Mesothelial cell of epicardium (in vitro differentiated cells): ENCODE measurements at regions not wholly inside any gene's neighbourhood (a gene's known extent, or its start where the extent isn't known, plus 50 kb on each side); places are given as distances from the start of the nearest gene placed in this dataset.

Source experiments
- DNase-seq, 2 experiments: peaks; one replicate each; pipeline ENCODE4 v3.0.0; 2021; ENCODE audit warnings: low spot score in 2 of 2; ENCODE audit not compliant: unreplicated experiment in 2 of 2
- H3K27ac Mint-ChIP-seq: 2 replicates; pipeline ENCODE4 v1.8.0; 2021; ENCODE audit warnings: mixed read lengths
- H3K27me3 Mint-ChIP-seq: 2 replicates; pipeline ENCODE4 v1.8.0; 2021; ENCODE audit warnings: low read depth, mixed read lengths
- H3K36me3 Mint-ChIP-seq: 2 replicates; pipeline ENCODE4 v1.8.0; 2021; ENCODE audit warnings: mixed read lengths
- H3K4me1 Mint-ChIP-seq: 2 replicates; pipeline ENCODE4 v1.8.0; 2021; ENCODE audit warnings: mixed read lengths
- H3K4me3 Mint-ChIP-seq: 2 replicates; pipeline ENCODE4 v1.8.0; 2021; ENCODE audit warnings: mild to moderate bottlenecking, moderate library complexity, mixed read lengths
- H3K9me3 Mint-ChIP-seq: 2 replicates; pipeline ENCODE4 v1.8.0; 2021; ENCODE audit warnings: mixed read lengths
- TF ChIP-seq, protein P1 (sequence below): fragments of 200-600 bp; sonication (generic); IDR thresholded peaks from one replicate; pipeline ENCODE4 v1.5.0; 2021; ENCODE audit warnings: antibody characterized with exemption; ENCODE audit not compliant: unreplicated experiment

GRCh38 chr2:164114937-164115336 is 379.1 kb upstream of the FIGN start:
- H3K9me3 Mint-ChIP-seq, result no peaks in the 10 kb centered on the region
- no peaks in the 10 kb centered on the region for H3K27me3 Mint-ChIP-seq
- H3K4me3 Mint-ChIP-seq, result no peak overlapping the region
- H3K36me3 Mint-ChIP-seq, result no peaks in the 10 kb centered on the region
- H3K27ac Mint-ChIP-seq, result no peak overlapping the region
- TF ChIP-seq, protein P1, sequence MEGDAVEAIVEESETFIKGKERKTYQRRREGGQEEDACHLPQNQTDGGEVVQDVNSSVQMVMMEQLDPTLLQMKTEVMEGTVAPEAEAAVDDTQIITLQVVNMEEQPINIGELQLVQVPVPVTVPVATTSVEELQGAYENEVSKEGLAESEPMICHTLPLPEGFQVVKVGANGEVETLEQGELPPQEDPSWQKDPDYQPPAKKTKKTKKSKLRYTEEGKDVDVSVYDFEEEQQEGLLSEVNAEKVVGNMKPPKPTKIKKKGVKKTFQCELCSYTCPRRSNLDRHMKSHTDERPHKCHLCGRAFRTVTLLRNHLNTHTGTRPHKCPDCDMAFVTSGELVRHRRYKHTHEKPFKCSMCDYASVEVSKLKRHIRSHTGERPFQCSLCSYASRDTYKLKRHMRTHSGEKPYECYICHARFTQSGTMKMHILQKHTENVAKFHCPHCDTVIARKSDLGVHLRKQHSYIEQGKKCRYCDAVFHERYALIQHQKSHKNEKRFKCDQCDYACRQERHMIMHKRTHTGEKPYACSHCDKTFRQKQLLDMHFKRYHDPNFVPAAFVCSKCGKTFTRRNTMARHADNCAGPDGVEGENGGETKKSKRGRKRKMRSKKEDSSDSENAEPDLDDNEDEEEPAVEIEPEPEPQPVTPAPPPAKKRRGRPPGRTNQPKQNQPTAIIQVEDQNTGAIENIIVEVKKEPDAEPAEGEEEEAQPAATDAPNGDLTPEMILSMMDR, result no peak
- H3K4me1 Mint-ChIP-seq, result peaks cover 16% of the 10 kb centered on the region
- no peak for DNase-seq

GRCh38 chr2:164112105-164112504 is 376.3 kb upstream of the FIGN start:
- H3K9me3 Mint-ChIP-seq, result no peaks in the 10 kb centered on the region
- TF ChIP-seq, protein P1, result no peak
- no peak overlapping the region for H3K4me3 Mint-ChIP-seq
- H3K36me3 Mint-ChIP-seq, result no peaks in the 10 kb centered on the region
- peaks cover 16% of the 10 kb centered on the region for H3K4me1 Mint-ChIP-seq
- no peak overlapping the region for H3K27ac Mint-ChIP-seq
- H3K27me3 Mint-ChIP-seq, result no peaks in the 10 kb centered on the region
- DNase-seq, result no peak

GRCh38 chr2:164110515-164110914 is 374.7 kb upstream of the FIGN start:
- Mint-ChIP-seq H3K27ac (no peak overlapping the region), H3K4me1 (peaks cover 11% of the 10 kb centered on the region), H3K36me3 (no peaks in the 10 kb centered on the region), H3K4me3 (no peak overlapping the region), H3K9me3 (no peaks in the 10 kb centered on the region), H3K27me3 (no peaks in the 10 kb centered on the region)
- TF ChIP-seq, protein P1, result no peak
- no peak for DNase-seq

- TF ChIP-seq, protein P1, result no peak
- Mint-ChIP-seq H3K4me3 (no peak overlapping the region), H3K27ac (no peak overlapping the region), H3K9me3 (peaks cover 4% of the 10 kb centered on the region), H3K4me1 (no peaks in the 10 kb centered on the region), H3K27me3 (no peaks in the 10 kb centered on the region), H3K36me3 (no peaks in the 10 kb centered on the region)
- no peak for DNase-seq
Observed at GRCh38 chr2:164109006-164109405, 373.2 kb upstream of the FIGN start.

GRCh38 chr2:164103271-164103670 is 367.5 kb upstream of the FIGN start:
- Mint-ChIP-seq H3K27me3 (no peaks in the 10 kb centered on the region), H3K27ac (no peak overlapping the region), H3K4me3 (no peak overlapping the region), H3K36me3 (no peaks in the 10 kb centered on the region), H3K4me1 (no peaks in the 10 kb centered on the region), H3K9me3 (peaks cover 8% of the 10 kb centered on the region)
- TF ChIP-seq, protein P1, result no peak
- DNase-seq, result no peak

GRCh38 chr2:164102366-164102765 is 366.6 kb upstream of the FIGN start:
- peaks cover 8% of the 10 kb centered on the region for H3K9me3 Mint-ChIP-seq
- H3K27me3 Mint-ChIP-seq, result no peaks in the 10 kb centered on the region
- no peak overlapping the region for H3K4me3 Mint-ChIP-seq
- no peaks in the 10 kb centered on the region for H3K36me3 Mint-ChIP-seq
- no peak overlapping the region for H3K27ac Mint-ChIP-seq
- TF ChIP-seq, protein P1, result no peak
- no peak for DNase-seq
- no peaks in the 10 kb centered on the region for H3K4me1 Mint-ChIP-seq
